ENCODE measurements at regions not wholly inside any gene's neighbourhood (a gene's known extent, or its start where the extent isn't known, plus 50 kb on each side); places are given as distances from the start of the nearest gene placed in this dataset.

GRCh38 chr2:788227-789032 is 111.2 kb upstream of the TMEM18 start:
- DNase-seq (ENCODE audit: low read depth), result no peak

- DNase-seq (ENCODE audit: low read depth), result no peak
Observed at GRCh38 chr2:784753-785152, 107.5 kb upstream of the TMEM18 start.

- DNase-seq (ENCODE audit: low read depth), result no peak
Observed at GRCh38 chr2:780581-780980, 103.4 kb upstream of the TMEM18 start.

DNA sequence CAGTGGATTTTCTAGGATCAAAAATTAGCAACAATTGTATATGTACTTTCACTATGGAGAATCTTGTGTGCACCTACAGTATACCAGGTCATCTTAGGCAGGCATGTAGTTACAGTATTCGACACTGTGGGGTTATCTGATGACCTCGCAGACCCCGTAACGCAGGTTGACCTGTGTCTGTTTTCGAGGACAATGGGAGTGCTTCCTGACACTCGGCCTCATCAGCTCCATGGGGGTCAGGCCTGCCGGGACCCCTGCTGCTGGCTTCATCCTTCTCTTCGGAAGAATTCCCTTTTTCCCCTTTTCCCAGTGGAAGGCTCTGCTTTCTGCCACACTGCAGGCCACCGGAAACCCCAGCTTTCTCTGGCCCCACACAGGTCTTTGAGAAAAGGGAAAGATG is 102.8 kb upstream of the TMEM18 start:
- DNase-seq (ENCODE audit: low read depth), result no peak

- DNase-seq (ENCODE audit: low read depth), result no peak
Observed at GRCh38 chr2:778731-779350, 101.6 kb upstream of the TMEM18 start.

DNA sequence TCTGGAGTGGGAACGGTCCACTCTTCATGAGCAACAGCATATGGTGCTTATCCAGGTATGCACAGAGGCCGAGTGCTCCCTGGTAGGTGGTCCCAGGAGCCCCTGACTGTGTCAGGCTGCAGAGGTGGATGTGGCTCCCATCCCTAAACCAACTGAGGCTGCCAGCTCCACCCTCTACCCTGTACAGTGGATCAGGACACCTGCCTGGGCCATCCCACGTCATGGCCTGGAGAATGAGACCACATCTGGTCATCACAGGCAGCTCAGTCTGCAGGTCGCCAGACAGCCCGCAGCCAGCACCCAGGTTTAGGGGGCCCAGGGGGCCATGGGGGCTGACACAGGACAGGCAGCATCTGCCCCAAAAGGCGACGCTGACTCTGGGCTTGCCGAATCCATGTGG is 100.3 kb upstream of the TMEM18 start:
- no peak for DNase-seq (ENCODE audit: low read depth)

DNA sequence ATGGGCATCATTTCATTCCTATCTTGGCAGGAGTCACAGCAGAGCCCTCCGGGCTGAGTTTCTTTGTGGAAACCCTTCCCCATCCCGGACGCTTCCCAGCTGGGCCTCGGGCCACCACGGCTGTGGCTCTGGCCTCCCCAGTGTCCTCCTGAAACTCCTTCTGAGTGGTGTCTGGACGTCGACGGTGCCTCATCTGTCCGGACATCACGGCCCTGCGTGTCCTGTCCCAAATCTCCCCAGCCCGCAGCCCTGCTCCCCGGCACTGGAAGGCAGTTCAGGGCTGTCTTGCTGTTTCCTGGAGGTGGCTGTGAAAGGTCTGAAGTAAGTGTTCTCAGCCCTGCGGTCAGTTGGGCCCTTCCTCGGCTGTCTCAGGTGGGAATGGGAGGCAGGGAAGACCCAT is 99.8 kb upstream of the TMEM18 start:
- DNase-seq (ENCODE audit: low read depth), result no peak

DNA sequence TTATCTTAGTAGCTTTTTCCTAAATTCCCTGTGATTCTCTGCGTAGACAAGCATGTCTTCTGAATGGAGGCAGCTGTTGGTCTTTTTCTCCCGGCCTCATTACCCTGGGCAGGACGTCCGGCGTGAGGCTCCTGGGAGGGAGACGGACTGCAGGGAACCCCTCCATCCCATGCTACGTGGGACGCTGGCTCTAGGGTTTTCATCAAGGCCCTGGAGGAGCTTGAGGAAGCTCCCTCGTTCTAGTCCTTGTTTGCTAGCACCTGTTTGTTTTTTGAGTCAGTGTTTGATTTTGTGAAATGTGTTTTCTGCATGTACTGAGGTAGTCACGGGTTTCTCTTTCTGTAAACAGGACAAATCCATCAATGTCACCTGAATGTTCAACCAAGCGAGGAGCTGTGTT is 99.3 kb upstream of the TMEM18 start:
- DNase-seq (ENCODE audit: low read depth), result no peak

DNA sequence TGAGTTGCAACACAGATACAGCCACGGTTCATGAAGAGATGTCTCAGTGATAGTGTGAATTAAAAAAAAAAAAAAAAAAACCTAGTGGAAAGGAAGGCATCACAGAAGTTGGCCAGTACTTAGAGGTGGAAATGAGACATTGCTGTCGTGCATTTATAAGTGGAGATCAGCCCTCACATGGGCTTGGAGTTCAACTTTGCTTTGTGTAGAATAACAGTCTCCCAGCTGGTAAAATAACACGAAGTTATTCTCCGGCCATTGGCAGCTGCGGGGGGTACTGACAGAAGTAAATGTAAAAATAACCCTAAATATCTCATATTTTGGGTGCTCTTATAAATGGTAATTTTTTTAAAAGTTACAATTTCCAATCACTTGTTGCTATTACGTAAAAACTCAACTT is 98.8 kb upstream of the TMEM18 start:
- no peak for DNase-seq (ENCODE audit: low read depth)

DNA sequence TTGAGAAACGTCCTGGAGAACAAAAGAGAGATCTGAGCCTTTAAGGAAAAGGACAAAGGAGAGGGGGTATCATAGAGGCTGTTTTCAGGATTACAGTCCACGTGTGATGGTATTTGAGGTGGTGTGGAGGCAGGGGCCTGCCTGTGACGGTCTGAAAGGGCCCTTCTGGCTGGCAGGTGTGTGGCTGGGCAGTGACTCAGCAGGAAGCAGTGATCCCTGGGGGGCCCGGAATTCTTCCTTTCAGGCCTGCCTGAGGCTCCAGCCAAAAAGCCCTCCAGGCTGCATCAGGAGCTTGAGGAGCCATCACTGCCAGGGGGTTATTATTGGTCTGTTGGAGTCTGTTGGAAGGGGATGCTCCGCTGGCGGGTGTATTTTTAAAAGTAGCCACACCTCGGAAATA is 97.2 kb upstream of the TMEM18 start:
- DNase-seq (ENCODE audit: low read depth), result no peak

DNA sequence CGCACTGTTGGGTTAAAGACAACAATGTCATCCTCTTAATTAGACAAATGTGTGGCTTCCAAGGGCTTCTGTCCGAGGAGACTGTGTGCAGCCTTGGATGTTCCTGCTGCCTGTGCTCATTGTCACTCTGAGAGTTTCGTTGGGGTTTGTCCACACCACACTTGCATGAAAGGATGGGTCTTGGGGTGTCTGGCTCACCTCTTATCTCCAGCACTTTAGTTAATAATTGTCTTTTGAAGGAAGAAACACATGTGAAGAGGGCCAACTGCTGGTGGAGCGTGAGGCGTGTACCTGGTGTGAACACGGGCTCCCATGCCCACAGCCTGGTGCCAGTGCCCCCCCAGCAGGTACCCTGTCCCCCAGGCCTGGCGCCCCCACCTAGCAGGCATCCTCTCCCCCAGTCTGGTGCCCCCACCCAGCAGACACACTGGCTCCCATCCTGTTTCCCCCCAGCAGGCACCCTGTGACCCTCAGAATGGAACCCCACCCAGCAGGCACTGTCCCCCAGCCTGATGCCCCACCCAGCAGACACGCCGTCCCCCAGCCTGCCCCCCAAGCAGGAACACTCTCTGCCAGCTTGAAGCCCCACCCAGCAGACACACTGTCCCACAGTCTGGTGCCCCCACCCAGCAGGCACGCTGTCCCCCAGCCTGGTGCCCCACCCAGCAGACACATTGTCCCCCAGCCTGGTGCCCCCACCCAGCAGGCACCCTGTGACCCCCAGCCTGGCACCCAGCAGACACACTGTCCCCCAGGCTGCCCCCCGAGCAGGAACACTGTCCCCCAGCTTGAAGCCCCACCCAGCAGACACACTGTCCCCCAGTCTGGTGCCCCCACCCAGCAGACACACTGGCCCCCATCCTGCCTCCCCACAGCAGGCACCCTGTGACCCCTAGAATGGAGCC is 96.3 kb upstream of the TMEM18 start:
- no peak for DNase-seq (ENCODE audit: low read depth)

- no peak for DNase-seq (ENCODE audit: low read depth)
Observed at GRCh38 chr2:771538-771937, 94.3 kb upstream of the TMEM18 start.

GRCh38 chr2:770776-771175 is 93.6 kb upstream of the TMEM18 start:
- no peak for DNase-seq (ENCODE audit: low read depth)

DNA sequence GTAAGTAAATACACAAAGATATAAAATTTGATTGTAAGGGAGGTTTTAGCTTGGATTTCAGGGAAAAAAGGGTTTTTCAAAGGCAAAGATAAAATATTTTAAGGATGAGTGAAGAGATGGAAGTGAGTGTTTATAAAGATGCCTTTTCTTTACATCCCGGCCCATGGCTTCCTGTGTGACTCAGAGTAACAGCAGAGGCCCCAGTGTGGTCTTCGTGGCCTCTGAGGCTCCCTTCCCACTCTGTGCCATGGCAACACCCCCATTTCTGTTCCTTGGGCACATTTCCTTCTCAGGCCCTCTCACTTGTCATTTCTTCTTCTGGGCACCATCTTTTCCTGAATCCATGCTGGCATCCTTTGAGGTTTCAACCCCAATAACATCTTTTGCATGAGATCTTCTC is 92.6 kb upstream of the TMEM18 start:
- DNase-seq (ENCODE audit: low read depth), result no peak

DNA sequence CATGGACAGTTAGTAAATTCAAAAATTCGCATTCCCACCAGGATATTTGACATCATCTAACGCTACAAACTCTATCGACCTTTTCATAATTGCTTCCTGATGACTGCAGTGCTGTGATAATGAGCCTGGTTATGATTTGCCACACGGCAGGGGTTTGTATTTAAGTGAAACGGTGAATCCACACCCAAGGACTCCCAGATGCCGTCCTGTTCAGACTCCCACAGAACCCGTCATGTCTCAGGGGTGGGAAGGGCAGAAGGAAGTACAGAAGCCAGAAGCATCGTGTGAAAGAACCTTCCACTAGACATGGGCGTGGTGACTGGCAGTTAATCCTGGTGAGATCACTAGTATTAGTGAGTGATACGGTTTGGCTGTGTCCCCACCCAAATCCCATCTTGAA is 91.2 kb upstream of the TMEM18 start:
- DNase-seq (ENCODE audit: low read depth), result no peak

- no peak for DNase-seq (ENCODE audit: low read depth)
Observed at GRCh38 chr2:767944-768343, 90.7 kb upstream of the TMEM18 start.

DNA sequence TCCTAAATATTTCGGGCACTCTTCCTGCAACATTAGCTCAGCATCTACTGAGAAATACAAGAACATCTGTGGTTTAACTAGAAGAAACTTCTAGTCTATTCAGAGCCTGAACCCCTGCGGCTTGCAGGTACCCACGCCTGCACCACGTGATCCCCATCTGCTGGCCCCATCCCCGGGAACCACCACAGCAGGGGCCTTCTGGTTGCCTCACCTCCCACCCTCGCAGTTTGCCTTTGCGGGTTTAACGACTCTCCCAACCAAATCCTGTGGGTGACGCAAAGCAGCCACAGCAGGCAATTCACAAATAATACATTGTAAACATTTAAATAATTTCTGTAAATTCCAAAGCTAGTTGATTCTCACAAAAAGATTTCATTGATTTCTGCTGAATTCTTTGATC is 90.2 kb upstream of the TMEM18 start:
- no peak for DNase-seq (ENCODE audit: low read depth)

DNA sequence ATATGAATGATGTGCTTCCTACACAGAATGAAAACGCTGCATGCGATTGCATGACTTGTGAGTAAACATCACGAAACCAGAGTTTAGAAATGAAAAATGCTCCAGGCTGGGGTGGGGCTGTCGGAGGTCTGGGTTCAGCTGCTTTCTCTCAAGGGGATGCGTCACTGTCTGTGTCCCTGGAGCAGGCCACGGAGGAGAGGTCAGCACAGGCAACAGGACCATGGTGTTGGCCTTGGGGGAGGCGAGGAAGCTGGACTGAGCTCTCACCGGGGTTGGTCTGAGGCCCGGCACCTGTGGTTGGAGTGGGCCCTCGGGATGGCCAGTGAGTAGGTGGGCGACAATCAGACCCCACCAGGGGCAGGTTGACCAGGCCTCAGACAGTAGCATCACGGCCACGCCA is 89.0 kb upstream of the TMEM18 start:
- no peak for DNase-seq (ENCODE audit: low read depth)

- no peak for DNase-seq (ENCODE audit: low read depth)
Observed at GRCh38 chr2:765369-765768, 88.2 kb upstream of the TMEM18 start.

GRCh38 chr2:763766-764525 is 86.7 kb upstream of the TMEM18 start:
- no peak for DNase-seq (ENCODE audit: low read depth)

DNA sequence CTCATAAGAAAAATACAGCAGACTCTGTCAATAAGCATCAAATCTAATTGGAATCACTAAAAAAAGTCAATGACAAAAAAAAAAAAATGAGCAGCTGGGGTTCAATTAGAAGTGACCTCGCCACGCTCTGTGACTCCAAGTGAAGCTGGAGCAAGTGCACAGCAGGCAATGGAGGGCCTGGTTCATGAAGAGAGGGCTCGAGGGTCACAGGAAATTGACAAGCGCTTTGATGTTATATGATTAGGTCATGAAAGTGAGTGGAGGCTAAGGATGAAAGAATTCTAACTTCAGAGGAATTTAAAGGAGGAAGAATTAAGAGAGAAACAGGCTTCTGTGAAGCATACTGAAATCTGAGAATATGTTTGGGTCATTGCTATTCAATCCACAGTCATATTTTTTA is 85.4 kb upstream of the TMEM18 start:
- DNase-seq (ENCODE audit: low read depth), result no peak

- no peak for DNase-seq (ENCODE audit: low read depth)
Observed at GRCh38 chr2:761384-761783, 84.2 kb upstream of the TMEM18 start.

Data from HS-5 (cell line).